ENCODE measurements at regions not wholly inside any gene's neighbourhood (a gene's known extent, or its start where the extent isn't known, plus 50 kb on each side); places are given as distances from the start of the nearest gene placed in this dataset.
"Not testable (repeated sequence)": the region's sequence is repeated elsewhere in the genome, so short reads cannot be mapped to it uniquely, and the experiment has no call there.

- no peak for DNase-seq
Observed at GRCh38 chrX:78603908-78604307, 55.2 kb downstream of the RTL3 start.

- DNase-seq = no peak
Observed at GRCh38 chrX:78595901-78596502, 63.1 kb downstream of the RTL3 start.

DNA sequence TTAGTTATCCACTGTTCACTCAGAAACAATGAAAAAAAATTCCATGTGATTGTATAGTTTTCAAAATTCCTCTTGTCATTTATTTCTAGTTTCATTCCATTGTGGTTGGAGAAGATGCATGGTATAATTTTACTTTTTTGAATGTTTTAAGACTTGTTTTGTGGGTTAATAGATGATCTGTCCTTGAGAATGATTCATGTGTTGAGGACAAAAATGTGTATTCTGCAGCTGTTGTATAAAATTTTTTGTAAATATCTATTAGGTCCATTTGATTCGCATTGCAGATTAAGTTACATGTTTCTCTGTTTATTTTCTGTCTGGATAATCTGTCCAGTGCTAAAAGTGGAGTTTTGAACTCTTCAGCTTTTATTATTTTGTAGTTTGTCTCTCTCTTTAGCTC lies 65.4 kb downstream of the RTL3 start:
- no peak for DNase-seq

GRCh38 chrX:78592030-78592429 lies 67.1 kb downstream of the RTL3 start:
- no peak for DNase-seq

DNA sequence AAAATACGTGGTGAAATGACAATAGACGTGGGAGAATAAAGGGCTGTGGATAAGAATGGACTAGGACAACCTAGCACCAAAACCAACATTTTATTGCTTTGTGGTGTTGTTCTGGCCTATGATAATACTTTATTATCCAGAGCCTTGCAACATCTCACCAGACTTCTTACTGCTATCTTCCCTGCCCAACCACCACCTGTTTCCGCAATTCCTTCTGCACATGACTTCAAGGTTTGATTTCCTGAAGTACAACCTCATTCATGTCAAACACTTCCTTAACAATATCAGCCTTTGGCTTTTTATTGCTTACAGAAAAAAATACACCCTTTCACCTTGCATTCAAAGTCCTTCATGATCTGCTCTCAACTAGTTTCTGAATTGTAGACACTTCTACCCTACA lies 84.8 kb downstream of the RTL3 start:
- no peak for DNase-seq

DNA sequence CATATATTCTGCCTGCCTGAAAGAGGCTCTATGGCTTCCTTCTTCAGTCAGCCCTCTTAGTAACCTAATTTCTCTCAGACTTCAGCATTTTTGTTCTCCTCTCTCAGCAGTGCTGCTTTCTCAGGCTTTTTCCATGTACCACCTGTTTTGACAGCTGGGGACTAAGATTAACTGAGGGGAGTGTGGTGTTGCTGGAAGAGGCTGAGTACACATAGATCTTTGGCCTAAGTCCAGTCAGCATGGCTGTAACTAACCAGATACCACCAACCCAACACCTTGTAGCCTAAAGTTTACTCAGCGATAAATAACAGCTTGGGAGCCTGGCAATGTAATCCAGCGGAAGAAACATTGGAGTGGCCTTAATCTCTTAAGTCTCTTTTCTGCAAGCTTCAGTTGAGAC lies 85.5 kb downstream of the RTL3 start:
- DNase-seq = no peak

DNA sequence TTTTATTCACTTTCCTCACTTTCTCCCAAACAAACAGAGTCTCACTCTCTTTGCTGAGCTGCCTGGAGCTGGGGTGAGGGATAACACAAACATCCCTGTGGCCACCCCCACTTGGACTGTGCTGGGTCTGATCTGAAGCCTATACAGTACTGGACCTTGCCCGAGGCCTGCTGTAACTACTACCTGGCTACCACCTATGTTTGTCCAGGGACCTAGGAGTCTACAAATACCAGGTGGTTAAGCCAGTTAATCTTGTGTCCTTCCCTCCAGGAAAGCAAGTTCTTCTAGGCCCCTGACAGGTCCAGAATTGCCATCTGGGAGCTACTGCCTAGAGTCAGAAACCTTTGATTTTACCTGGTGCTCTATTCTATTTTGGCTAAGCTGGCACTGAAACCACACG lies 87.3 kb downstream of the RTL3 start:
- no peak for DNase-seq

GRCh38 chrX:78555401-78555980 lies 103.6 kb downstream of the RTL3 start:
- no peak for DNase-seq

DNA sequence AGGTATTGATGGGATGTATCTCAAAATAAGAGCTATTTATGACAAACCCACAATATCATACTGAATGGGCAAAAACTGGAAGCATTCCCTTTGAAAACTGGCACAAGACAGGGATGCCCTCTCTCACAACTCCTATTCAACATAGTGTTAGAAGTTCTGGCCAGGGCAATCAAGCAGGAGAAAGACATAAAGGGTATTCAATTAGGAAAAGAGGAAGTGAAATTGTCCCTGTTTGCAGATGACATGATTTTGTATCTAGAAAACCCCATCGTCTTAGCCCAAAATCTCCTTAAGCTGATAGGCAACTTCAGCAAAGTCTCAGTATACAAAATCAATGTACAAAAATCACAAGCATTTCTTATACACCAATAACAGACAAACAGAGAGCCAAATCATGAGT lies 106.5 kb downstream of the RTL3 start:
- not testable (repeated sequence) for DNase-seq

- DNase-seq = no peak
Observed at GRCh38 chrX:78548012-78548411, 111.1 kb downstream of the RTL3 start.

DNA sequence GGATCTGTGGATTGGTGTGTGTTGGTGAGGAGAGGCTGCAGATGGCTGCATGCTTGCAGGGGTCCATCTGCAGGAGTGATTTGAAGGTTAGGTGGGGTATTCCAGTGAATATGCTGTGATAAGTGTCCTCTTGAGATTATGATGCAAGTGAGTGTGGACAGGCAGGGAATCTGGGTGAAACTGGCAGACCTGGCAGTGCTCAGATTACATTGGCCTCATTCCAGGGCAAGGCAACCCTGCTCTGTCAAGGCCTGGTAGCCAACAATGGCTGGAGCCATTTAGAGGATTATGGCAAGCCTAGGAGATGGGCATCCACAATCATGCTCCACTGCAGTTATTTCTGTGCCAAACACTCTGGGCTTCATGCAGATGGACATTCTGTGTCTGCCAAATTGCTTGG lies 113.9 kb downstream of the RTL3 start:
- DNase-seq = no peak

DNA sequence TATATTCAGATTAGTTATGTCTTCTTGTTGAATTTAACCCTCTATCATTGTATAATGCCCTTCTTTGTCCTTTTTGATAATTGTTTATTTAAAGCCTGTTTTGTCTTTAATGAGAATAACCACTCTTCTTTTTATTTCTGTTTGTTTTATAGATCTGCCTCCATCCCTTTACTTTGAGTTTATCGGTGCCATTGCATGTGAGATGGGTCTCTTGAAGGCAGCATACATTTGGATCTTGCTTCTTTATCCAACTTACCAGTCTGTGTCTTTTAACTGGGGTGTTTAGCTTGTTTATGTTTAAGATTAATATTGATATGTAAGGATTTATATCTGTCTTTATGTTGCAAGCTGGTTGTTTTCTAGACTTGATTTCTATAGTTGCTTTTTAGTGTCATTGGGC lies 115.8 kb downstream of the RTL3 start:
- DNase-seq = no peak

- no peak for DNase-seq
Observed at GRCh38 chrX:78540171-78540570, 119.0 kb downstream of the RTL3 start.

- no peak for DNase-seq
Observed at GRCh38 chrX:78534221-78534620, 124.9 kb downstream of the RTL3 start.

DNA sequence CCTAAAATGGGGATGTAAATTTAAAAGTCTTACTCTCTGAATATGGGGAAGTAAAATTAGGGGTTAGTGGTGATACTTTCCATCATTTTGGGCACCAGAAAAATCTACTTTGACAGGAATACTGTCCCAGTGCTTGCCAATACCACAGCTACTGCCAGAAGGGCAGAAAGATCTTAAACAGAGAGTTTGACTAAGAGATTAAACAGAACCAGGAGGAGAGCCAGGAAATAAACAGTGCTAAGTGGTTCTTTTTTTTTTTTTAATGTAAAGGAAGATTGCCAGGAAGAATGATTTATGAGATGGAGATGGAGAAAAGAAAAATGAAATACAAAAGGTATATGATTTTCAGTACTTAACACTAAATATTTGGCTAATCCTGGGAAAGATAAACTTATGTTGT lies 126.8 kb downstream of the RTL3 start:
- no peak for DNase-seq

GRCh38 chrX:78527818-78528217 lies 131.3 kb downstream of the RTL3 start:
- DNase-seq = no peak

GRCh38 chrX:78527263-78527662 lies 131.9 kb downstream of the RTL3 start:
- DNase-seq = no peak

DNA sequence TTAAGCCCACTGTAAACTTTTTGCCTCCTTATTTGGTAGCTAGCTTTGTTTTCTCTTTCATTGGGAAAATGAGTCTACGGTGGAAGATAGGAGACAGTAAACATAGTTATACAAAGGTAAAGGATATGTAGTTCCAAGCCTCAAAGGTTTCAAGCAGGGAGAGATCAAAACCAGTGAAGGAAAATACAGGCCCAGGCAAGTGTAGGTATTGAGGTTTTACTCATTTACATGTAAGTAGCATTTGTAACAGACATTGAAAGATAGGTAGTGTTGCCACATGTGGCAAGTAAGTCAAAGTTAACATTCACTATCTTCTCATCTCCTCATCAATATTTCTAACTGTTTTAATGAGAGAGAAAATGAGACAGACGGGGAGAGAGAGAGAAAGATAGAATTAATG lies 136.5 kb downstream of the RTL3 start:
- DNase-seq = no peak

- peak; percentile 31 for DNase-seq
Observed at GRCh38 chrX:78517124-78517523, 142.0 kb downstream of the RTL3 start.

DNA sequence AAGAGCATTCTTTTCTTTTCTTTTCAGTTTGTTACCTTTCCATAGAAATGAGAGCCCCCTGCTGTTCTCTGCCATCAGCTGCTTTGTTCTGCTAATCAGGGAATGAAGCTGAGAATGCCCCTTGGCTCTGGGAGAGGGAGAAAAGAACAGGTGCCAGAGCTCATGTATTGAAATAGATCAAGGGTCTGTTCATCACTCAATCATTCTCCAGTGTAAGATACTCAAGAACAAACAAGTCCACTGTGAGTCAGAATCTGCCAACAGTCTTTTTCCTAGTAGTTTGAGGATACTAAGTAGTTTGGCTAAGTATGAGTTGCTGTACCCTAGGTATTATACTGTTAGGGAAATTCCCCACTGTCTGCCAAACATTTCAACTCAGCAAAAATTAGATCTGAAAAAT lies 144.3 kb downstream of the RTL3 start:
- peak; percentile 24 for DNase-seq

GRCh38 chrX:78513971-78514738 lies 145.0 kb downstream of the RTL3 start:
- DNase-seq = no peak

- no peak for DNase-seq
Observed at GRCh38 chrX:78506248-78506647, 152.9 kb downstream of the RTL3 start.

DNA sequence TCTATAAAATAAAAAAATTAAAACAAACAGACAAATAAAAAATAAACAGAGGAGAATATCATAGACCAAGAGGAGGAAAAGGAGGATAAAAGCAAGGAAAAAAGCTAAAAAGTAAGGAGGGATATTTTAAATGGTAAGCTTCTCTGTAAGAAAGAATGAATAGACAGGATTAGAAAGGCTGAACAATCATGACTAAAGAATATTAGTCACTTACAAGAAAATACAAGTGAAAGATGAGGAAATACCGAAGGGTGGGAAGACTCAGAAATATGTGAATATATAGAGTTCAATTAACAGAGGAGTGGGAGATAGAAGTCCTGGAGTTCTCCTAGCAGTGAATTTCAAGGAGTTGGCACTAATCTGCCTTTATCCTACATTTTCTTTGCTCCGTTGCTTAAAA lies 162.6 kb downstream of the RTL3 start:
- DNase-seq = no peak

DNA sequence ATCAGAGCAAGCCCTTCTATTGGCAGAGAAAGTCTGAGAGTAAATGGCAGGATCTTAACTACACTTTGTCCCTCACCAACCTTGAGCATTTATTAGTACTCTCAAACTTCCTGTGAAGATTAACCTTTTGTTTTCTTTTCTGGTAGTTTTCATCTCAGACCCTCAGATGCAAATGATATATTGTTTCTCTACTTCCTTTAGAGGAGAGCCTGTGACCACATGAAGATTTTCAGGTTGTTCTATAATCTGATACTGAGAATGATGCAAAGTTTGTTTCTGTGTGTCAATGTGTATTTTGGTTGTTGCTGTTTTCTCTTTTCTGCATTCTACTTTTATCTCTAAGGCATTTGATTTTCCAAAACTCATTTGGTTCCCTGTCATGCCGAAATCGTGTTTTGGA lies 165.8 kb upstream of the CYSLTR1 start:
- DNase-seq = no peak

DNA sequence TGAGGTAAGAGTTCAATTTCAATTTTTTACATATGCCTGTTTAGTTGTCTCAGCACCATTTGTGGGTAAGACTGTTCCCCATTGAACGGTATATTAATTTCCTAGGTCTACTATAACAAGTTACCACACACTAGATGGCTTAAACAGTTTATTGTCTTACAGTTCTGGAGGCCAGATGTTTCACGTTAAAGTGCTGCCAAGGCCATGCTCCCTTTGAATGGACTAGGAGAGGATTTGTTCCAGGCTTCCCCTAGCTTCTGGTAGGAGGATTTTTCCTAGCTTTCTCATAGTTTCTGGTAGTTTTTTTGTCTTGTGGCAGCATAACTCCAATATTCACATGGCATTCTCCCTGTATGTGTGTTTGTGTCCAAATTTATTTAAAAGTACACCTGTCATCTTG lies 149.3 kb upstream of the CYSLTR1 start:
- DNase-seq = no peak

Measured in activated T-cell treated with anti-CD3 and anti-CD28 coated beads, Interleukin-2, amount 50 U/mL, for 1 hour (primary cell).